H1 (cell line): ENCODE measurements at regions not wholly inside any gene's neighbourhood (a gene's known extent, or its start where the extent isn't known, plus 50 kb on each side); places are given as distances from the start of the nearest gene placed in this dataset.

Experiments used
- CBX5 ChIP-seq: fragments of 300-800, 300-1000 bp; sonication (generic); IDR thresholded peaks from 2 replicates; pipeline ENCODE4 v1.7.1; 2016; ENCODE audit warnings: antibody characterized with exemption, low read length, low read depth
- CEBPB ChIP-seq: IDR thresholded peaks from 2 replicates; pipeline ENCODE4 v1.6.1; 2012; ENCODE audit warnings: low read depth, low read length
- CHD2 ChIP-seq: IDR thresholded peaks from 2 replicates; pipeline ENCODE4 v1.6.1; 2012; ENCODE audit warnings: low read length, improper control_type of control experiment
- CREB1 ChIP-seq: IDR thresholded peaks from 2 replicates; pipeline ENCODE4 v1.6.1; 2012; ENCODE audit warnings: inconsistent platforms
- CTCF ChIP-seq, 3 experiments: IDR thresholded peaks; 1 replicate in 2 of 3; 2 replicates in 1 of 3; pipeline versions ENCODE4 v1.5.1 to v1.6.1; 2011; ENCODE audit warnings: low read length in 3 of 3, mild to moderate bottlenecking in 3 of 3, inconsistent platforms in 2 of 3, low read depth in 1 of 3, moderate library complexity in 1 of 3; ENCODE audit not compliant: insufficient read depth in 1 of 3; ENCODE audit errors: control extremely low read depth in 1 of 3
- GABPA ChIP-seq: IDR thresholded peaks from 2 replicates; pipeline ENCODE4 v1.6.1; 2011; ENCODE audit warnings: mild to moderate bottlenecking, low read length, moderate library complexity, borderline replicate concordance; ENCODE audit not compliant: insufficient read depth
- JUND ChIP-seq: IDR thresholded peaks from 2 replicates; pipeline ENCODE4 v1.6.1; 2011; ENCODE audit warnings: mild to moderate bottlenecking, improper control_type of control experiment, low read length
- MAFK ChIP-seq: IDR thresholded peaks from 2 replicates; pipeline ENCODE4 v1.6.1; 2012; ENCODE audit warnings: low read depth, mild to moderate bottlenecking, improper control_type of control experiment, low read length
- MAX ChIP-seq: IDR thresholded peaks from 2 replicates; pipeline ENCODE4 v1.6.1; 2012; ENCODE audit warnings: inconsistent platforms
- POLR2A ChIP-seq, 2 experiments: IDR thresholded peaks; 1 replicate in 1 of 2; 2 replicates in 1 of 2; pipeline ENCODE4 v1.6.1; 2011; ENCODE audit warnings: low read depth in 2 of 2, low read length in 2 of 2, mild to moderate bottlenecking in 2 of 2; ENCODE audit errors: control extremely low read depth in 1 of 2
- POLR2AphosphoS5 ChIP-seq: IDR thresholded peaks from 2 replicates; pipeline ENCODE4 v1.6.1; 2011; ENCODE audit warnings: low read depth, low read length
- SP1 ChIP-seq: IDR thresholded peaks from 2 replicates; pipeline ENCODE4 v1.6.1; 2011; ENCODE audit warnings: low read depth, low read length
- SP2 ChIP-seq: IDR thresholded peaks from 2 replicates; pipeline ENCODE4 v1.6.1; 2012; ENCODE audit warnings: mild to moderate bottlenecking, low read length, inconsistent platforms
- USF2 ChIP-seq: IDR thresholded peaks from 2 replicates; pipeline ENCODE4 v1.6.1; 2011; ENCODE audit warnings: low read length, improper control_type of control experiment

GRCh38 chr4:130064471-130064870, 968.5 kb downstream of the C4orf33 start:
- TF ChIP-seq CTCF (IDR thresholded peaks at IDR 0.05; ENCODE audit: control extremely low read depth in 1 of 3, insufficient read depth in 1 of 3, low read depth in 1 of 3, low read length in 3 of 3) (no peak), POLR2AphosphoS5 (no peak), POLR2A (IDR thresholded peaks at IDR 0.05; ENCODE audit: control extremely low read depth in 1 of 2, low read depth in 2 of 2, low read length in 2 of 2) (no peak), SP1 (no peak), JUND (no peak), GABPA (no peak), CBX5 (no peak), CHD2 (no peak), USF2 (no peak), CREB1 (no peak), SP2 (no peak), MAFK (no peak), CEBPB (no peak), MAX (no peak)
